Gastrocnemius medialis (tissue), 4 donors: ENCODE measurements at regions not wholly inside any gene's neighbourhood (a gene's known extent, or its start where the extent isn't known, plus 50 kb on each side); places are given as distances from the start of the nearest gene placed in this dataset.

ENCODE experiments used
- CTCF ChIP-seq, 5 experiments: fragments of 450-650 bp in 3 of 5; fragments of 200-600 bp in 2 of 5; sonication (generic) in 2 of 5; IDR thresholded peaks in 4 of 5; conservative IDR thresholded peaks in 1 of 5; 1 replicate in 4 of 5; 2 replicates in 1 of 5; pipeline ENCODE4 v1.5.1; 2016 to 2019; ENCODE audit warnings: antibody characterized with exemption in 5 of 5, mild to moderate bottlenecking in 3 of 5, moderate library complexity in 3 of 5
- POLR2A ChIP-seq, 2 donors: fragments of 450-650 bp; IDR thresholded peaks; one replicate each; pipeline ENCODE4 v1.6.1; 2017; ENCODE audit warnings: antibody characterized with exemption in 2 of 2, mild to moderate bottlenecking in 2 of 2, moderate library complexity in 2 of 2

GRCh38 chr18:22704586-22704918 lies 228.6 kb upstream of the RBBP8 start:
- no peak for TF ChIP-seq CTCF (IDR thresholded peaks at IDR 0.05 in 4 of 5, conservative IDR thresholded peaks at IDR 0.05 in 1 of 5)
- no peak for TF ChIP-seq POLR2A (IDR thresholded peaks at IDR 0.05)
